ENCODE measurements at regions not wholly inside any gene's neighbourhood (a gene's known extent, or its start where the extent isn't known, plus 50 kb on each side); places are given as distances from the start of the nearest gene placed in this dataset.

GRCh38 chr2:83596592-83597282, 862.3 kb downstream of the SUCLG1 start:
- BruUV-seq (replicated peaks), result no TSS peak
- in situ Hi-C loops (cut with HindIII; ENCODE audit: low pct_unique_long_range_greater_than_20kb, low sequenced_read_pairs) (no loop called here), intact Hi-C loops (cut with micrococcal nuclease; ENCODE audit: unreplicated experiment) (no loop called here)

DNA sequence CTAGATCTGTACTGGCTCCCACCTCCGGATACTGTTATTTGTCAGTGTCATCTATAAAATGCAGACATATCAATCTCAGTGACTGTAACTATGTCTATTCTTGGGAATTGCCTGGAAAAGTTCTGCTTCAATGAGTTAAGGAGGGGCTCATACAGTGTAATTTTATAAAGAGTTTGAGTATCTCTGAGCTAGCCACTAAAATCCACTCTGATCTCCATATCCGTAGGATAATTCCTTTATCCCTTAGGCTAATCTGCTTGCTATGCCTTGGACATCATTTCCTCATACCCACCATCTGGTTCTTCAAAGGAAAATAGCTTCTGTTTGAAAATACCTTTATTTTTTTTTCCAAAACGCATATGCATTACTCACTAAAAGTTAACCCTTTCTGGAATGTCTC, 863.2 kb downstream of the SUCLG1 start:
- no peaks in the 10 kb centered on the region for H3K36me3 ChIP-seq (ENCODE audit: control insufficient read depth, insufficient read depth, low read length)
- H3K27ac ChIP-seq (ENCODE audit: low read length), result no peak overlapping the region
- BruUV-seq (replicated peaks), result no TSS peak
- DNase-seq (ENCODE audit: low read depth, low spot score) (no peak), ATAC-seq (no peak)
- intact Hi-C loops (cut with micrococcal nuclease; ENCODE audit: unreplicated experiment) (no loop called here), in situ Hi-C loops (cut with HindIII; ENCODE audit: low pct_unique_long_range_greater_than_20kb, low sequenced_read_pairs) (no loop called here)
- H3K27me3 ChIP-seq (ENCODE audit: control insufficient read depth, insufficient read depth, low read length), result no peaks in the 10 kb centered on the region
- no peak overlapping the region for H3K4me3 ChIP-seq (ENCODE audit: low read depth in 2 of 2, low read length in 2 of 2)
- CTCF ChIA-PET, result no interaction called here
- POLR2A ChIA-PET, result no interaction called here
- TF ChIP-seq POLR2AphosphoS5 (IDR thresholded peaks at IDR 0.05; ENCODE audit: low read depth, low read length) (no peak), REST (IDR thresholded peaks at IDR 0.05; ENCODE audit: insufficient read depth in 1 of 2, low read depth in 2 of 2, low read length in 1 of 2) (no peak), TCF7L2 (IDR thresholded peaks at IDR 0.05; ENCODE audit: low read depth, low read length) (no peak), SIN3A (IDR thresholded peaks at IDR 0.05; ENCODE audit: borderline replicate concordance, insufficient read depth, low read depth, low read length) (no peak), CTCF (IDR thresholded peaks at IDR 0.05) (no peak)
- H3K9me3 ChIP-seq (ENCODE audit: control insufficient read depth, insufficient read depth, low read depth, low read length), result no peaks in the 10 kb centered on the region
- H3K4me1 ChIP-seq (ENCODE audit: control insufficient read depth, insufficient read depth, low read length), result no peaks in the 10 kb centered on the region

More at GRCh38 chr2:83596592-83597282, 862.3 kb downstream of the SUCLG1 start:
- ATAC-seq (no peak), DNase-seq (ENCODE audit: low read depth, low spot score) (no peak)
- CTCF ChIA-PET, result no interaction called here
- POLR2A ChIA-PET, result no interaction called here
- no peak overlapping the region for H3K27ac ChIP-seq (ENCODE audit: low read length)
- H3K4me3 ChIP-seq (ENCODE audit: low read depth in 2 of 2, low read length in 2 of 2), result no peak overlapping the region
- no peaks in the 10 kb centered on the region for H3K4me1 ChIP-seq (ENCODE audit: control insufficient read depth, insufficient read depth, low read length)
- no peaks in the 10 kb centered on the region for H3K36me3 ChIP-seq (ENCODE audit: control insufficient read depth, insufficient read depth, low read length)
- H3K27me3 ChIP-seq (ENCODE audit: control insufficient read depth, insufficient read depth, low read length), result no peaks in the 10 kb centered on the region
- no peak for TF ChIP-seq TCF7L2 (IDR thresholded peaks at IDR 0.05; ENCODE audit: low read depth, low read length)
- no peak for TF ChIP-seq SIN3A (IDR thresholded peaks at IDR 0.05; ENCODE audit: borderline replicate concordance, insufficient read depth, low read depth, low read length)
- no peak for TF ChIP-seq REST (IDR thresholded peaks at IDR 0.05; ENCODE audit: insufficient read depth in 1 of 2, low read depth in 2 of 2, low read length in 1 of 2)
- TF ChIP-seq CTCF (IDR thresholded peaks at IDR 0.05), result no peak
- no peak for TF ChIP-seq POLR2AphosphoS5 (IDR thresholded peaks at IDR 0.05; ENCODE audit: low read depth, low read length)
- H3K9me3 ChIP-seq (ENCODE audit: control insufficient read depth, insufficient read depth, low read depth, low read length), result no peaks in the 10 kb centered on the region

Data from Panc1 (cell line).